K562 (cell line): ENCODE measurements at regions not wholly inside any gene's neighbourhood (a gene's known extent, or its start where the extent isn't known, plus 50 kb on each side); places are given as distances from the start of the nearest gene placed in this dataset.

ENCODE experiments used
- ATAC-seq: fragments of 200-7000 bp; cut with Tn5 transposase; 3 replicates; pipeline ENCODE4 v1.9.1; 2020; ENCODE audit warnings: moderate library complexity
- BruUV-seq: library from RNA; stranded (reverse); fragments of 400-500 nt; replicated peaks from 2 replicates; lab custom pipeline; 2021; lab: Mats Ljungman, UMichigan
- CTCF ChIA-PET: fragments of 300-600 bp; formaldehyde crosslinking; extraction: SDS; loops from one replicate; lab custom pipeline; 2021; ENCODE audit warnings: low intra/inter-chr PET ratio; lab: Yijun Ruan, JAX
- POLR2A ChIA-PET: fragments of 300-600, 350-650 bp; sonication (Branson Sonifier 250); formaldehyde crosslinking; extraction: SDS; loops from one replicate; lab custom pipeline; 2021; ENCODE audit warnings: antibody characterized with exemption, inconsistent platforms; lab: Yijun Ruan, JAX
- DNase-seq, 4 experiments: peaks; one replicate each; pipeline versions ENCODE4 v3.0.0 to v3.0.0-alpha.2; 2011 to 2018; ENCODE audit warnings: low spot score in 3 of 4, mixed read lengths in 3 of 4; ENCODE audit errors: extremely low read depth in 1 of 4
- FAIRE-seq: peaks from 2 replicates; lab custom pipeline; 2011; peaks lifted over from hg19 to GRCh38; lab: Jason Lieb, UNC
- H2AFZ ChIP-seq: 2 replicates; pipeline ENCODE4 v1.6.0; 2011; ENCODE audit warnings: low read depth, low read length, control low read depth, inconsistent platforms
- H3K27ac ChIP-seq: fragments of 200-600 bp; 3 replicates; pipeline ENCODE4 v1.8.0; 2011; ENCODE audit warnings: low read depth, mild to moderate bottlenecking, control low read depth, inconsistent platforms, low read length, moderate library complexity, mixed read lengths; ENCODE audit errors: extremely low read depth
- H3K27me3 ChIP-seq, 2 experiments: fragments of 300-600 bp in 1 of 2; 2 replicates in 1 of 2; 3 replicates in 1 of 2; pipeline versions ENCODE4 v1.6.0 to v1.8.0; 2011; ENCODE audit warnings: inconsistent platforms in 2 of 2, low read length in 2 of 2, mild to moderate bottlenecking in 1 of 2, mixed read lengths in 1 of 2, moderate library complexity in 1 of 2; ENCODE audit not compliant: control insufficient read depth in 2 of 2, insufficient read depth in 2 of 2
- H3K36me3 ChIP-seq: fragments of 300-600 bp; 3 replicates; pipeline ENCODE4 v1.8.0; 2011; ENCODE audit warnings: mild to moderate bottlenecking, low read length, inconsistent platforms; ENCODE audit not compliant: control insufficient read depth, insufficient read depth
- H3K4me1 ChIP-seq, 2 experiments: fragments of 200-600 bp in 1 of 2; replicated peaks in 1 of 2; 2 replicates in 1 of 2; 3 replicates in 1 of 2; pipeline versions ENCODE4 v1.5.1 to v1.8.0; 2011; ENCODE audit warnings: inconsistent platforms in 2 of 2, low read length in 2 of 2, mild to moderate bottlenecking in 1 of 2, mixed read lengths in 1 of 2, moderate library complexity in 1 of 2; ENCODE audit not compliant: control insufficient read depth in 2 of 2, insufficient read depth in 2 of 2
- H3K4me2 ChIP-seq: 2 replicates; pipeline ENCODE4 v1.6.1; 2011; ENCODE audit warnings: low read length, control low read depth, inconsistent platforms, mixed read lengths; ENCODE audit not compliant: insufficient read depth
- H3K4me3 ChIP-seq: fragments of 200-600 bp; sonication (generic), shearing (Covaris generic); 2 replicates; pipeline ENCODE4 v1.5.1; 2016; ENCODE audit warnings: control low read depth, inconsistent platforms
- H3K79me2 ChIP-seq: fragments of 200-600 bp; 3 replicates; pipeline ENCODE4 v1.8.0; 2011; ENCODE audit warnings: low read length, inconsistent platforms; ENCODE audit not compliant: control insufficient read depth, insufficient read depth
- H3K9ac ChIP-seq, 2 experiments: 2 replicates each; pipeline versions ENCODE4 v1.6.0 to v1.6.1; 2011; ENCODE audit warnings: low read depth in 2 of 2, low read length in 2 of 2, control low read depth in 1 of 2, inconsistent platforms in 1 of 2, mild to moderate bottlenecking in 1 of 2, mixed read lengths in 1 of 2; ENCODE audit not compliant: insufficient read depth in 1 of 2
- H3K9me1 ChIP-seq: one replicate; pipeline ENCODE4 v1.6.0; 2011; ENCODE audit warnings: inconsistent platforms, mild to moderate bottlenecking, low read length, moderate library complexity; ENCODE audit not compliant: control insufficient read depth, insufficient read depth
- H3K9me3 ChIP-seq: replicated peaks from 2 replicates; pipeline ENCODE4 v1.5.1; 2011; ENCODE audit warnings: low read depth, low read length, inconsistent platforms; ENCODE audit not compliant: control insufficient read depth, insufficient read depth
- H4K20me1 ChIP-seq: replicated peaks from 2 replicates; pipeline ENCODE4 v1.6.1; 2011; ENCODE audit warnings: low read length, inconsistent platforms, mixed read lengths; ENCODE audit not compliant: control insufficient read depth, insufficient read depth
- CHCHD3 ChIP-seq: fragments of 250-450 bp; sonication (Bioruptor Pico); IDR thresholded peaks from 2 replicates; pipeline ENCODE4 v2.1.2; 2022; ENCODE audit warnings: mild to moderate bottlenecking
- HMBOX1 ChIP-seq: sonication (generic); IDR thresholded peaks from 2 replicates; pipeline ENCODE4 v1.6.1; 2016
- ILF3 ChIP-seq: fragments of 450-650 bp; IDR thresholded peaks from 2 replicates; pipeline ENCODE4 v1.6.1; 2018; ENCODE audit warnings: antibody characterized with exemption, mild to moderate bottlenecking, moderate library complexity, borderline replicate concordance
- POLR2A ChIP-seq: fragments of 450-650 bp; conservative IDR thresholded peaks from 2 replicates; pipeline ENCODE4 v1.6.1; 2016
- RAD21 ChIP-seq, 2 experiments: fragments of 250-450 bp in 1 of 2; fragments of 450-650 bp in 1 of 2; sonication (Bioruptor Pico) in 1 of 2; formaldehyde crosslinking in 1 of 2; IDR thresholded peaks in 1 of 2; conservative IDR thresholded peaks in 1 of 2; 2 replicates each; pipeline versions ENCODE4 v1.4.0 to v1.8.0; 2020 to 2022; ENCODE audit warnings: mild to moderate bottlenecking in 2 of 2, moderate library complexity in 1 of 2
- ZNF134 ChIP-seq: fragments of 250-450 bp; sonication (Bioruptor Pico); conservative IDR thresholded peaks from 2 replicates; pipeline ENCODE4 v1.4.0; 2020
- ZNF384 ChIP-seq: IDR thresholded peaks from 2 replicates; pipeline ENCODE4 v1.6.1; 2012; ENCODE audit warnings: low read depth, low read length, improper control_type of control experiment
- WGBS: fragments of 100-300 bp; shearing (Covaris generic); methylation state at CpG from one replicate; pipeline ENCODE4 v1.1.6; 2016; ENCODE audit warnings: low coverage, mixed read lengths; ENCODE audit not compliant: insufficient coverage; ENCODE audit errors: missing lambda C conversion rate; 5-methylcytosine and 5-hydroxymethylcytosine counted together
- in situ Hi-C: fragments of 300-500 bp; cut with MboI; formaldehyde crosslinking; loops from 4 replicates; pipeline ENCODE4 v1.15.0; 2018; ENCODE audit warnings: inconsistent platforms, mixed read lengths
- intact Hi-C: fragments of 100-400 bp; cut with micrococcal nuclease; formaldehyde crosslinking; loops from 2 replicates; pipeline ENCODE4 v1.14.2; 2022

- intact Hi-C loops: no loop called here
- TF ChIP-seq CHCHD3 (CRISPR knock-in tag) (no peak), ILF3 (no peak), RAD21 (CRISPR knock-in tag; conservative IDR thresholded peaks at IDR 0.05 in 1 of 2, IDR thresholded peaks at IDR 0.05 in 1 of 2) (no peak), ZNF384 (no peak), HMBOX1 (no peak), ZNF134 (CRISPR knock-in tag) (peak; percentile 53; the same call in 1 of the 2 replicates), POLR2A (no peak)
These were observed 231.7 kb upstream of the SASH1 start for GRCh38 chr6:148110925-148111324.

More at GRCh38 chr6:148110925-148111324, 231.7 kb upstream of the SASH1 start:
- in situ Hi-C loops: no loop called here
- ATAC-seq (no peak), FAIRE-seq (no peak), DNase-seq (no peak)
- no peaks in the 10 kb centered on the region for H3K9me3 ChIP-seq
- ChIA-PET POLR2A (no interaction called here), CTCF (no interaction called here)
- H3K4me2 ChIP-seq: no peak overlapping the region
- no peaks in the 10 kb centered on the region for H3K4me1 ChIP-seq
- H3K9ac ChIP-seq: no peak overlapping the region
- peaks cover 0 to 4% of the 10 kb centered on the region in 2 experiments; a peak in 2 of 5 replicates for H3K27me3 ChIP-seq
- H3K79me2 ChIP-seq: no peaks in the 10 kb centered on the region
- 5% methylated on average over 3 of the region's 3 CpGs for WGBS
- H3K27ac ChIP-seq: no peak overlapping the region
- H3K4me3 ChIP-seq: no peak overlapping the region
- H3K36me3 ChIP-seq: no peaks in the 10 kb centered on the region
- H2AFZ ChIP-seq: no peak overlapping the region
- no TSS peak for BruUV-seq
- no peaks in the 10 kb centered on the region for H3K9me1 ChIP-seq
- H4K20me1 ChIP-seq: no peaks in the 10 kb centered on the region
